ENCODE measurements at regions not wholly inside any gene's neighbourhood (a gene's known extent, or its start where the extent isn't known, plus 50 kb on each side); places are given as distances from the start of the nearest gene placed in this dataset.

DNA sequence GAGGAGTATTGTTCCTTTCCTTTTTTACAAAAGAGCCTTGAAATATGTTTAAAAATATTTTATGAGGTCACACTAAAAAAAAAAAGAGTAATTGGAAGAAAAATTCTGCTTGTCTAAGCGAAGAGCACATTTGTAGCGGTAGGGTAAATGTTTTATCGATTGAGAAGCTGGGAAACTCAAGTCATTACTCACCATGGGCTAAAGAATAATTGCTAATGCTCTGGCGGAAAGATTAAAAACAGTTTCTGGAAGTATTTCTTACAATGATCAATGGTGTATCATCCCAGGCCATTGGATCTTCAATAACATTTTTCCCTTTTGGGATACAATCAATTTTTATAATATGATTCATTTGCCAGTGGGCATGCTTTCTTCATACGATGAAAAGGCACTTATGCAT, 450.0 kb downstream of the RASEF start:
- Histone ChIP-seq H3K4me1 (ENCODE audit: control insufficient read depth, insufficient read depth, low read length) (no peaks in the 10 kb centered on the region), H3K36me3 (ENCODE audit: control insufficient read depth, insufficient read depth, low read length) (no peaks in the 10 kb centered on the region), H3K27me3 (ENCODE audit: control insufficient read depth, insufficient read depth, low read length) (no peaks in the 10 kb centered on the region), H3K9ac (ENCODE audit: low read length) (no peak overlapping the region), H3K27ac (ENCODE audit: low read depth, low read length) (no peak overlapping the region), H3K4me3 (ENCODE audit: low read length) (no peak overlapping the region)

DNA sequence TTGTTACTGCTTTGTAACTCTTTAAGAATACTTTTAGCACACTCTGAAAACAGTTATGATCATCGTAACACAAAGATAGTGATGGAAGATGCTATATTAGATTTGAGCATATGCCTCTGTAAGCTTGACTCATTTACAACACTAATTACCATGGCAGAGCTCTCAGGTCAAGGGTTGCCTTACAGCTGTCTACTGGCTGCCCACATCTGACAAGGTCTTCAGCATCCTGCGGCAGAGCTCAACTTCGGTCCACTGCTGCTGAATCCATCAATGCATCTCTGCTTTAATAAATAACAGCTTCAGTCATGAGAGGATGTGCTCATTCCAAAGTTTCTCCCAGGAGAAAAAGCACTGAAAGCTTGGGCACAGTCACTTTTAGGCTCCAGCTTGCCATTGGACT, 449.4 kb downstream of the RASEF start:
- no peaks in the 10 kb centered on the region for H3K27me3 ChIP-seq (ENCODE audit: control insufficient read depth, insufficient read depth, low read length)
- no peaks in the 10 kb centered on the region for H3K4me1 ChIP-seq (ENCODE audit: control insufficient read depth, insufficient read depth, low read length)
- H3K4me3 ChIP-seq (ENCODE audit: low read length): no peak overlapping the region
- no peak overlapping the region for H3K9ac ChIP-seq (ENCODE audit: low read length)
- H3K36me3 ChIP-seq (ENCODE audit: control insufficient read depth, insufficient read depth, low read length): no peaks in the 10 kb centered on the region
- H3K27ac ChIP-seq (ENCODE audit: low read depth, low read length): no peak overlapping the region

DNA sequence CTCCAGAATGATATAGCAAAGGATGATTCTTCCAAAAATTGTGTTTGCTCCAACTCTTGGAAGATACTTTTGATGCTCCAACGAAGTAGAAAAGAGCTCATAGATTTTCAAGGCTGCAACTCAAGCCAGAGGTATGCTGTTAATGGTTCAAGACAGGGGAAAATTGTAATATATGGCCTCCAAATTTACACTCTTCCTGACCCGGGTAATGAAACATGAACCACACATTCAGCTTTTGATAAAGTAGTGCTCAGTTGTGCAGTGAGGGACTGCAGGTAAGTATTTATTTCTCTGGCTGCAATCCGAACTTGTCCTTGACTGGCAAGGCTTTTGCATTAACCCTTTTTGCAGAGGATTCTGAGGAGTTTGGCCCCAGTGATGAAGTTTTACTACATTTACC, 446.4 kb downstream of the RASEF start:
- H3K27me3 ChIP-seq (ENCODE audit: control insufficient read depth, insufficient read depth, low read length): no peaks in the 10 kb centered on the region
- no peaks in the 10 kb centered on the region for H3K4me1 ChIP-seq (ENCODE audit: control insufficient read depth, insufficient read depth, low read length)
- H3K27ac ChIP-seq (ENCODE audit: low read depth, low read length): no peak overlapping the region

DNA sequence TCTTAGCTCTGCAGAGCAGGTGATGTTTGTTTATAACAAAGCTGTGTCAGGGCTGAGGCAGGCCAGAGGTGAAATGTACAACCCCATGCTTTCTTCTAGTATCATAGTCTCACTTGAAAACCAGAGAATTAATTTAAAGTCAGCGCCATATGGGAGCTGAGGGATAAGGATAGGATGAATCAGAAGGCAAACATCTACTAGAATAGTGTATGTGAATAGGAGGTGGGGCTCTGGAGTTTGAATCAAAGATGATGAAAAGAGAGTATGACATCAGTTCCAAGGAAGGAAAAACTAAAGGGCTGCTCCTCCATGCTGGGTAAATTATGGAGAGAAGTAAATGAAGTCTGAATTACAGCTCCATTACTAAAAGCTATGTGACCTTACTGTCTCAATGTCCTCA, 441.5 kb downstream of the RASEF start:
- Histone ChIP-seq H3K27ac (ENCODE audit: low read depth, low read length) (no peak overlapping the region), H3K4me1 (ENCODE audit: control insufficient read depth, insufficient read depth, low read length) (no peaks in the 10 kb centered on the region), H3K27me3 (ENCODE audit: control insufficient read depth, insufficient read depth, low read length) (no peaks in the 10 kb centered on the region), H3K36me3 (ENCODE audit: control insufficient read depth, insufficient read depth, low read length) (no peaks in the 10 kb centered on the region), H3K9ac (ENCODE audit: low read length) (no peak overlapping the region), H3K4me3 (ENCODE audit: low read length) (no peak overlapping the region)

More for the DNA sequence above, 446.4 kb downstream of the RASEF start:
- no peak overlapping the region for H3K9ac ChIP-seq (ENCODE audit: low read length)
- H3K36me3 ChIP-seq (ENCODE audit: control insufficient read depth, insufficient read depth, low read length): no peaks in the 10 kb centered on the region
- no peak overlapping the region for H3K4me3 ChIP-seq (ENCODE audit: low read length)

DNA sequence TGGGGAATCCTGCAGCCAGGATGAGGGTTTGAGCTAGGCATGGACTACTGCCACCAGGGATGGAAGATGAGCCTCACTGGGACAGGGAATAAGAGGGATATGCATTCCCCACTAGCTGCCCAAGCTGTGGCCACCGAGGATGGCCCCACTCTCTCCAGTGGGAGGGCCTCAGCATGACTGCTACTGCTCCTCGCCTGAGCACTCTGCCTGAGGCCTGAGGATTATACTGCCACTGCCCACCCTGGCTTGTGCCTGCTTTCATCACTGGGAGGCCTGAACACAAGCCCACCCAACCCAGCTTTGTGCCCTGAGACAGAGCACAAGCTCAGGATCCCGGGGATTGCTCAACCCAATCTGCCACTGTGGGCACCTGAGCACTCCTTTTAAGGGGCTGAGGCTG, 425.6 kb downstream of the RASEF start:
- H3K36me3 ChIP-seq (ENCODE audit: control insufficient read depth, insufficient read depth, low read length): no peaks in the 10 kb centered on the region
- H3K4me1 ChIP-seq (ENCODE audit: control insufficient read depth, insufficient read depth, low read length): no peaks in the 10 kb centered on the region
- H3K27me3 ChIP-seq (ENCODE audit: control insufficient read depth, insufficient read depth, low read length): no peaks in the 10 kb centered on the region
- no peak overlapping the region for H3K27ac ChIP-seq (ENCODE audit: low read depth, low read length)
- H3K9ac ChIP-seq (ENCODE audit: low read length): no peak overlapping the region
- H3K4me3 ChIP-seq (ENCODE audit: low read length): no peak overlapping the region

DNA sequence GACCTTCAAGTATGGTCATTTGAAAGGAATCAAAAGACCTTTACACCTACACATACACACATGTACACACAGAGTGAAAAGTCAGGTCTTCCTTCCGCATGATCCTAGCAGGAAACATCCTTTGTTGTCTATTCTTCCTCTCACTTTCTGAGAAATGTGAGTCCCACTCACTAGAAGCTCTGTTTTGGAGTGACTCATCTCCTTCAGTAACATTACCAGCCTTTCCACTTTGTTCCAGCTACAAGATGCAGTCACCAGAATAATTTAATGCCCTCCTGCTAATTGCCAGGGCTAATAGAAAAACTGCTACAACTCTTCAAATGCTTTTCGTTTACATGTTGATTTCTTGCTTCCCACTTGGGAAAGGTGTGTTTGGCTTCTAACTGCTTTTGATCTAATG, 417.3 kb downstream of the RASEF start:
- Histone ChIP-seq H3K9ac (ENCODE audit: low read length) (no peak overlapping the region), H3K27ac (ENCODE audit: low read depth, low read length) (no peak overlapping the region), H3K27me3 (ENCODE audit: control insufficient read depth, insufficient read depth, low read length) (no peaks in the 10 kb centered on the region), H3K4me1 (ENCODE audit: control insufficient read depth, insufficient read depth, low read length) (no peaks in the 10 kb centered on the region), H3K4me3 (ENCODE audit: low read length) (no peak overlapping the region), H3K36me3 (ENCODE audit: control insufficient read depth, insufficient read depth, low read length) (no peaks in the 10 kb centered on the region)

DNA sequence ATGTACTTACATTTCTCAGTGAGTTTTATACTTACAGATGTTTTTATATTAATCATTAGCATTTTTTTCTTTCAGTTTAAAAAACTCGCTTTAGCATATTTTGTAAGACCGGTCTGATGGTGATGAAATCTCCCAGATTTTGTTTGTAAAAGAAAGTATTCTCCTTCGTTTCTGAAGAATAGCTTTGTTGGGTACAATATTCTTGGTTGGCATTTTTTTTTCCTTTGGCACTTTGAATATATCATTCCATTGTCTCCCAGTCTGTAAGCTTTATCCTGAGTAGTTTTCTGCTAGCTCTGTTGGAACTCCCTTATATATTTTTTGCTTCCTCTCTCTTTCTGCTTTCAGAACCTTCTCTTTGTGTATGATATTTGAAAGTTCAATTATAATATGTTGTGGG, 412.6 kb downstream of the RASEF start:
- no peaks in the 10 kb centered on the region for H3K36me3 ChIP-seq (ENCODE audit: control insufficient read depth, insufficient read depth, low read length)
- no peak overlapping the region for H3K9ac ChIP-seq (ENCODE audit: low read length)
- no peaks in the 10 kb centered on the region for H3K4me1 ChIP-seq (ENCODE audit: control insufficient read depth, insufficient read depth, low read length)
- H3K4me3 ChIP-seq (ENCODE audit: low read length): no peak overlapping the region
- H3K27me3 ChIP-seq (ENCODE audit: control insufficient read depth, insufficient read depth, low read length): no peaks in the 10 kb centered on the region
- no peak overlapping the region for H3K27ac ChIP-seq (ENCODE audit: low read depth, low read length)

DNA sequence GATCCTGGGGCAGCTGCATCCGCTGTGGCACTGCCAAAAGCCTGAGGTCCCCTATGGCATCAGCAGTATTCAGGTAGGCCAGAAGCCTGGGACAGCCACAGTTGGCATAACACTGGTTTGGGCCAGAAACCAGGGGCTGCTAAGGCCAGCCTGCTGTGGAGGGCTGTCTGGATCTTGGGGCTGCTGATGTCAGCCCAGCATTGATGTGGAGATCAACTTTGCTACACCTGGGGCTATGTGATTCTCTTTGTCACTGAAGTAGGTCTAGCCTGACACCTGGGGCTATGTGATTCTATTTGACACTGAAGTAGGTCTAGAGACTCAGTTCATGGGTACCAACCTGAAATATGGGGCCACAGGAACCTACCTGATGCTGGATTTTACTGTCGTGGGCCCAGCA, 411.5 kb downstream of the RASEF start:
- Histone ChIP-seq H3K9ac (ENCODE audit: low read length) (no peak overlapping the region), H3K36me3 (ENCODE audit: control insufficient read depth, insufficient read depth, low read length) (no peaks in the 10 kb centered on the region), H3K27me3 (ENCODE audit: control insufficient read depth, insufficient read depth, low read length) (no peaks in the 10 kb centered on the region), H3K4me1 (ENCODE audit: control insufficient read depth, insufficient read depth, low read length) (no peaks in the 10 kb centered on the region), H3K4me3 (ENCODE audit: low read length) (no peak overlapping the region), H3K27ac (ENCODE audit: low read depth, low read length) (no peak overlapping the region)

DNA sequence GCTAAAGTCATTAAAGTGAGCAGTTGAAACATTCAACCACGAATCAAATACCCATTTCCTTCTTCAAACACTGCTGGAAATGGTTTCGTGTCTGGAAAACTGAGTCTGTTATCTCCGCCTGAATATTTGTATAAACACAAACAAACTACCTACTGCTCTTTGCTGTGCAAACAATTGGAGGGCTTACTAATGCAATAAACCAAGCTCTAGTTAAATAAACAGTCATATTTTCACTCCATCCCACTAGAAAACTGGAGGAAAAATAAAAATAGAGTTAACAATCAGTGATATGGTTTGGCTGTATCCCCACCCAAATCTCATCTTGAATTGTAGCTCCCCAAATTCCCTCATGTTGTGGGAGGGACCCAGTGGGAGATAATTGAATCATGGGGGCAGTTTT, 397.6 kb downstream of the RASEF start:
- H3K9ac ChIP-seq (ENCODE audit: low read length): no peak overlapping the region
- H3K4me1 ChIP-seq (ENCODE audit: control insufficient read depth, insufficient read depth, low read length): no peaks in the 10 kb centered on the region
- no peak overlapping the region for H3K27ac ChIP-seq (ENCODE audit: low read depth, low read length)
- H3K4me3 ChIP-seq (ENCODE audit: low read length): no peak overlapping the region
- H3K36me3 ChIP-seq (ENCODE audit: control insufficient read depth, insufficient read depth, low read length): no peaks in the 10 kb centered on the region
- H3K27me3 ChIP-seq (ENCODE audit: control insufficient read depth, insufficient read depth, low read length): no peaks in the 10 kb centered on the region

DNA sequence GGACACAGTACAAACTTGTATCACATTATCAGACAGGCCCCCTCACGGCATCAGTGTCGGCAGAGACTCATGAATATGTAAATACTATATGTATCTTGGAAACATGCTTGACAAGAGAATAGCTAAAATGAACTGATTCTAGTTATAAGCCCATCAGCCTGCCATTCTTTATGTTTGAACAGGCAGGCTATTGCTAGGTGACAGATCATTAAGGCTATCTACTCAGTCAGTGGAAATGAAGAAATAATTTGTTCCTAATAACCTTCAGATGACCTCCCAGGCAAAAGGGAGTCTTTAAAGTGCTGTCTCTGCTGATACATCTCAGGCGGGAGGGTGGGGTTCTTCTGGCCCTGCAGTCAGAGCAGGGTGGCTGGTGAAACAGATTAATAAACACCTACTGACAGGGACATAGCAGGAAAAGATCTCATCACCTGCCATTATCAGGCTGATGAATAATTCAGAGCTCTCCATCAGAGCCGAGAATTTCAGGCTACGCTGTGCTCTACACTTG, 394.2 kb downstream of the RASEF start:
- H3K27me3 ChIP-seq (ENCODE audit: control insufficient read depth, insufficient read depth, low read length): no peaks in the 10 kb centered on the region
- no peaks in the 10 kb centered on the region for H3K36me3 ChIP-seq (ENCODE audit: control insufficient read depth, insufficient read depth, low read length)
- H3K4me1 ChIP-seq (ENCODE audit: control insufficient read depth, insufficient read depth, low read length): no peaks in the 10 kb centered on the region
- H3K9ac ChIP-seq (ENCODE audit: low read length): no peak overlapping the region
- H3K4me3 ChIP-seq (ENCODE audit: low read length): no peak overlapping the region
- H3K27ac ChIP-seq (ENCODE audit: low read depth, low read length): no peak overlapping the region

DNA sequence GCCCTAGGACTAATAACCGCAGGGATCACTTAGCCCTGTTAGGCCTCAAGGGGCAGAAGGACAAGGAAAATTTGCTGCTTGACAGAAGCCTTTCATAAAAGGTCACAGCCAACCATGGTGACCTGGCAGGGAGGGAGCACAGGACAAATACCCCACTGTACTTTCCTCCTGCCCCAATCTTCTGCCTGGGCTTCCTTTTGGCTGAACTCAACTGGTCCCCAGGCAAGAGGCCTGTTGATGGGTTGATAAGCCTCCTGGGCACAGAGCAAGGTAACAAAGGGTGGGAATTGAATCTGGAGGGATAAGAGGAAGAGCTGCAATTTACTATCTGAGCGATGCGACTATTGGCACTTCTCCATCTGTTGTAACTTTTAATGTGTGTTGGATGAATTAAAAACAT, 392.9 kb downstream of the RASEF start:
- no peak overlapping the region for H3K4me3 ChIP-seq (ENCODE audit: low read length)
- no peak overlapping the region for H3K9ac ChIP-seq (ENCODE audit: low read length)
- no peaks in the 10 kb centered on the region for H3K27me3 ChIP-seq (ENCODE audit: control insufficient read depth, insufficient read depth, low read length)
- H3K36me3 ChIP-seq (ENCODE audit: control insufficient read depth, insufficient read depth, low read length): no peaks in the 10 kb centered on the region
- no peak overlapping the region for H3K27ac ChIP-seq (ENCODE audit: low read depth, low read length)
- H3K4me1 ChIP-seq (ENCODE audit: control insufficient read depth, insufficient read depth, low read length): no peaks in the 10 kb centered on the region

DNA sequence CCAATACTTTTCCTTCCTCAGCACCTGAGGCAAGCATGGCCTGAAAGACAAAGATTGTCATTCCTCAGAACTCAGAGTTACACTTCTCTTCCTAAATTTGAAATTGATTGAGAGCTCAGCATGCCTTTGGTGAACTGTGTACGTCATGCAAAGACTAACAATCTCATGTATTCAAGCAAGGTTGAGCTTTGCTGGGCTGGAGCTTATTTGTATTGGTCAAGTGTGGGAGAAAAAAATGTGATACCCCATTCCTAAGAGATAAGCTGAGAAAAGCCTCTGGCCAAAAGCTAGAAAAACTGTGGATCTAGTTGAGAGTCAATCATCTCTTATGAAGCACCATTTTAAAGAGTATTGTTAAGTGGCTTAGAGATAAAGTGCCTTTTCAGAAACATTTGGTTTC, 392.2 kb downstream of the RASEF start:
- no peaks in the 10 kb centered on the region for H3K27me3 ChIP-seq (ENCODE audit: control insufficient read depth, insufficient read depth, low read length)
- H3K36me3 ChIP-seq (ENCODE audit: control insufficient read depth, insufficient read depth, low read length): no peaks in the 10 kb centered on the region
- no peak overlapping the region for H3K27ac ChIP-seq (ENCODE audit: low read depth, low read length)
- H3K4me3 ChIP-seq (ENCODE audit: low read length): no peak overlapping the region
- no peaks in the 10 kb centered on the region for H3K4me1 ChIP-seq (ENCODE audit: control insufficient read depth, insufficient read depth, low read length)
- H3K9ac ChIP-seq (ENCODE audit: low read length): no peak overlapping the region

DNA sequence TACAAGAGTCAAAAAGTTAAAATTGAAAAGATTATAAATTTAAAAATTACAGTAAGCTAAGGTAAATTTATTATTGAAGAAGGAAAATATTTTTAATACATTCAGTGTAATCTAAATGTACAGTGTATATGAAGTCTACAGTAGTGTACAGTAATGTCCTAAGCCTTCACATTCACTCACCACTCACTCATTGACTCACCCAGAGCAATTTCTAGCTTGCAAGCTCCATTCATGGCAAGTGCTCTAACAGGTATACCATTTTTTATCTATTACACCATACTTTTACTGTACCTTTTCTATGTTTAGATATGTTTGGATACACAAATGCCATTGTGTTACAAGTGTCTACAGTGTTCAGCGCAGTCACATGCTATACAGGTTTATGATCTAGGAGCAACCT, 389.7 kb downstream of the RASEF start:
- H3K4me1 ChIP-seq (ENCODE audit: control insufficient read depth, insufficient read depth, low read length): no peaks in the 10 kb centered on the region
- H3K4me3 ChIP-seq (ENCODE audit: low read length): no peak overlapping the region

More for the DNA sequence above, 389.7 kb downstream of the RASEF start:
- H3K36me3 ChIP-seq (ENCODE audit: control insufficient read depth, insufficient read depth, low read length): no peaks in the 10 kb centered on the region
- no peak overlapping the region for H3K9ac ChIP-seq (ENCODE audit: low read length)
- H3K27me3 ChIP-seq (ENCODE audit: control insufficient read depth, insufficient read depth, low read length): no peaks in the 10 kb centered on the region
- no peak overlapping the region for H3K27ac ChIP-seq (ENCODE audit: low read depth, low read length)

Data from rectal smooth muscle tissue (tissue), 1 donor.